Lower lobe of right lung (tissue), 2 donors: ENCODE measurements at regions not wholly inside any gene's neighbourhood (a gene's known extent, or its start where the extent isn't known, plus 50 kb on each side); places are given as distances from the start of the nearest gene placed in this dataset.

Experiments used
- ATAC-seq, 2 donors: fragments of 200-7000 bp; cut with Tn5 transposase; one replicate each; pipeline ENCODE4 v1.9.1; 2020 to 2022; ENCODE audit warnings: mild to moderate bottlenecking in 2 of 2, moderate library complexity in 2 of 2
- DNase-seq: peaks from one replicate; pipeline ENCODE4 v3.0.0-alpha.2; 2020
- H3K27ac ChIP-seq: fragments of 200-600 bp; one replicate; pipeline ENCODE4 v1.8.0; 2022
- H3K27me3 ChIP-seq: fragments of 200-600 bp; one replicate; pipeline ENCODE4 v1.8.0; 2022; ENCODE audit warnings: low read depth
- H3K36me3 ChIP-seq: fragments of 200-600 bp; one replicate; pipeline ENCODE4 v1.8.0; 2022; ENCODE audit warnings: mild to moderate bottlenecking
- H3K4me1 ChIP-seq: fragments of 200-600 bp; one replicate; pipeline ENCODE4 v1.8.0; 2022
- H3K4me3 ChIP-seq: fragments of 200-600 bp; one replicate; pipeline ENCODE4 v1.8.0; 2022; ENCODE audit warnings: mild to moderate bottlenecking
- H3K9me3 ChIP-seq: fragments of 200-600 bp; one replicate; pipeline ENCODE4 v1.8.0; 2022
- intact Hi-C: fragments of 100-400 bp; cut with DNase I; formaldehyde crosslinking; loops from one replicate; pipeline ENCODE4 v1.11.0; 2022
- TF ChIP-seq, protein P1 (sequence below): fragments of 200-600 bp; IDR thresholded peaks from one replicate; pipeline ENCODE4 v1.8.0; 2022; ENCODE audit warnings: antibody characterized with exemption, mild to moderate bottlenecking
- donor health status: DM: no; HTN: yes; CAD: no; lungs with severe emphysema.

DNA sequence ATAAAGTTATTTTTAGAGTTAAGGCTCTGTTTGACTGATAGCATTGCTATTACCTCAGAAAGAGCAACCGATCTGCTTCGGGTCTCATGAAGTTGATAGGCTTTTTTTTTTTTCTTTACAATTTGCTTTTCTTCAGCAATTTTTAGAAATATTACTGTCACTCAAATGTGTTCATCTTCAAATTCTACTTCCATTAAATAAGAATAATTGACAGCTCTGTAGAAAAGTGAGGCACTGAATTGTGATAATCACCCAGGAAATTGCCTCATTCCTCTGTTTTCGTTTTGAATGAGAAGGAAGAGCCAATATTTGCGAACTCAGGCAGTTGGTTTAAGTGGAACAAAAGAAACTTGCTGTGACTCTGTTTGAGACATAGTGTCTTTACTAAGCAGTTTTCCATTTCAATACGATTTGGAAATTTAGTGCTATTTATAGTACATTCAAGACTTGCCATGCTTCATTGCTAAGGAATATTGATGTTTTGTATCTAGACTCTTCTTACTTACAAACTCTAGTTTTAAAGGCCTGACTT is 700.5 kb upstream of the CDH10 start:
- no peaks in the 10 kb centered on the region for H3K27me3 ChIP-seq
- no peak overlapping the region for H3K27ac ChIP-seq
- intact Hi-C loops, result no loop called here
- DNase-seq (no peak), ATAC-seq (no peak)
- TF ChIP-seq, protein P1, sequence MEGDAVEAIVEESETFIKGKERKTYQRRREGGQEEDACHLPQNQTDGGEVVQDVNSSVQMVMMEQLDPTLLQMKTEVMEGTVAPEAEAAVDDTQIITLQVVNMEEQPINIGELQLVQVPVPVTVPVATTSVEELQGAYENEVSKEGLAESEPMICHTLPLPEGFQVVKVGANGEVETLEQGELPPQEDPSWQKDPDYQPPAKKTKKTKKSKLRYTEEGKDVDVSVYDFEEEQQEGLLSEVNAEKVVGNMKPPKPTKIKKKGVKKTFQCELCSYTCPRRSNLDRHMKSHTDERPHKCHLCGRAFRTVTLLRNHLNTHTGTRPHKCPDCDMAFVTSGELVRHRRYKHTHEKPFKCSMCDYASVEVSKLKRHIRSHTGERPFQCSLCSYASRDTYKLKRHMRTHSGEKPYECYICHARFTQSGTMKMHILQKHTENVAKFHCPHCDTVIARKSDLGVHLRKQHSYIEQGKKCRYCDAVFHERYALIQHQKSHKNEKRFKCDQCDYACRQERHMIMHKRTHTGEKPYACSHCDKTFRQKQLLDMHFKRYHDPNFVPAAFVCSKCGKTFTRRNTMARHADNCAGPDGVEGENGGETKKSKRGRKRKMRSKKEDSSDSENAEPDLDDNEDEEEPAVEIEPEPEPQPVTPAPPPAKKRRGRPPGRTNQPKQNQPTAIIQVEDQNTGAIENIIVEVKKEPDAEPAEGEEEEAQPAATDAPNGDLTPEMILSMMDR, result no peak
- H3K36me3 ChIP-seq, result no peaks in the 10 kb centered on the region
- no peak overlapping the region for H3K4me3 ChIP-seq
- no peaks in the 10 kb centered on the region for H3K4me1 ChIP-seq
- no peaks in the 10 kb centered on the region for H3K9me3 ChIP-seq

DNA sequence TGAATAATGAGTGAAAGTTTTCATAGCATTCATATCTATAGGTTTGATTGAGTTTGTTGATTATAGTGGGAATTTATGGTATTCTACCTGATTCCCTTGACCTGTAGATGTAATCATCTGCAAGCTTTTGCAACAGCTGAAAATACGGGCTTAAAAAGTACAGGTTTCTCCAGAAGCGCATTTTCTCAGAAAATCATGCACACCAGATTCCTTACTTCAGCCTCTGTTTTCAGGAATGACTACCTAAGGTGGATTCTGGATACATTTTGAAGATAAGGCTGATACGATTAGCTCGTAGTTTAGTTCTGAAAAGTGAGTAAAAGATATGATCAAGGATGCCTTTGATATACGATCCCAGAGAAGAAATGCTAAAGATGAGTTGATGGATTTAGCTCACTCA is 694.8 kb upstream of the CDH10 start:
- Histone ChIP-seq H3K4me3 (no peak overlapping the region), H3K27me3 (no peaks in the 10 kb centered on the region), H3K27ac (no peak overlapping the region), H3K36me3 (no peaks in the 10 kb centered on the region), H3K9me3 (no peaks in the 10 kb centered on the region), H3K4me1 (no peaks in the 10 kb centered on the region)
- intact Hi-C loops, result no loop called here
- no peak for DNase-seq
- ATAC-seq, result no peak
- TF ChIP-seq, protein P1, result no peak

GRCh38 chr5:25334350-25334749 is 689.6 kb upstream of the CDH10 start:
- ATAC-seq, result no peak
- TF ChIP-seq, protein P1, result no peak
- Histone ChIP-seq H3K4me1 (no peaks in the 10 kb centered on the region), H3K36me3 (no peaks in the 10 kb centered on the region), H3K27ac (no peak overlapping the region), H3K27me3 (no peaks in the 10 kb centered on the region), H3K4me3 (no peak overlapping the region), H3K9me3 (no peaks in the 10 kb centered on the region)
- intact Hi-C loops, result no loop called here
- no peak for DNase-seq

- no peaks in the 10 kb centered on the region for H3K27me3 ChIP-seq
- no peak overlapping the region for H3K27ac ChIP-seq
- TF ChIP-seq, protein P1, result no peak
- H3K4me1 ChIP-seq, result no peaks in the 10 kb centered on the region
- H3K4me3 ChIP-seq, result no peak overlapping the region
- intact Hi-C loops, result no loop called here
- DNase-seq (peak; percentile 14), ATAC-seq (no peak)
- no peaks in the 10 kb centered on the region for H3K9me3 ChIP-seq
- no peaks in the 10 kb centered on the region for H3K36me3 ChIP-seq
These were observed 685.9 kb upstream of the CDH10 start for GRCh38 chr5:25330721-25331120.

DNA sequence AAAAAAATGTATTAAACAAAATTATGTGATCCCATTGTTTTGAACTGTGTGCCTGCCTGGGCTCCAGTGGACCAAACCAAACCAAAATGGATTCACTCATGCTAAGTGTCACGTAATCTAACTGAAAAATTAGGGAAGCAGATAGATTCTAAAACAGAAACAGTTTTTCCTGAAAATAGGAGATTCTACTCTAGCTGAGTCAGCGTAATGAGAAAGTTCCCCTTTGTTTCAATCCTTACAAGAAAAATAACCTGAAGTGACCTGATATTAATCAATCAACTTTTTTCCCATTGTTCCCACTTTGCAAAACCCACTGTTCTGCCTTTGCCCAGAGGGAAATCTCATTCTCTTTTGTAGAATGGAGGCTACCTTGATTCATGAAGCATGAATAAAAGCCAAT is 682.4 kb upstream of the CDH10 start:
- Histone ChIP-seq H3K36me3 (no peaks in the 10 kb centered on the region), H3K4me1 (no peaks in the 10 kb centered on the region), H3K9me3 (no peaks in the 10 kb centered on the region), H3K27ac (no peak overlapping the region), H3K27me3 (no peaks in the 10 kb centered on the region), H3K4me3 (no peak overlapping the region)
- intact Hi-C loops, result no loop called here
- no peak for ATAC-seq
- TF ChIP-seq, protein P1, result no peak
- DNase-seq, result no peak

GRCh38 chr5:25301836-25302235 is 657.1 kb upstream of the CDH10 start:
- intact Hi-C loops, result no loop called here
- TF ChIP-seq, protein P1, result no peak
- H3K36me3 ChIP-seq, result no peaks in the 10 kb centered on the region

More at GRCh38 chr5:25301836-25302235, 657.1 kb upstream of the CDH10 start:
- Histone ChIP-seq H3K27me3 (no peaks in the 10 kb centered on the region), H3K4me1 (no peaks in the 10 kb centered on the region), H3K27ac (no peak overlapping the region), H3K9me3 (no peaks in the 10 kb centered on the region), H3K4me3 (no peak overlapping the region)
- DNase-seq, result no peak
- no peak for ATAC-seq
